ENCODE measurements at regions not wholly inside any gene's neighbourhood (a gene's known extent, or its start where the extent isn't known, plus 50 kb on each side); places are given as distances from the start of the nearest gene placed in this dataset.

DNA sequence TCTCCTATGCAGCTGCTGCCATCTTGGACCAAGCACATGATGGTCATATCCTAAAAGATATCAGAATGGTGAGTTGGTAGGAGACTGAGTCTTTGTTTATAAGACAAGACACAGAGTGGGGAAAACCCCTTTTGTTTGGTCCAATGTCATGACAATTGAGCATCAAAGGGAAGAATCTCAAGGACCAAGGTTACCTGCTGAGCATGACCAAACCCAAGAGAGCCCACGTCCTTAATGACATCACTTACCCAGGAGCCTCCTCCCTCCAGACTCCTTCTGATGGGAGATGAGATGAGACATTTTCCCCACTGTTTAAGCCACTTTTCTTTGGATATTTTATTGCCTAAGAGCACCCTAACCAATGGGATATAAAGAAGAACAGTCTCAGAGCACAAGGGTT, 478.1 kb downstream of the NPIPA7 start:
- TF ChIP-seq, protein P1, sequence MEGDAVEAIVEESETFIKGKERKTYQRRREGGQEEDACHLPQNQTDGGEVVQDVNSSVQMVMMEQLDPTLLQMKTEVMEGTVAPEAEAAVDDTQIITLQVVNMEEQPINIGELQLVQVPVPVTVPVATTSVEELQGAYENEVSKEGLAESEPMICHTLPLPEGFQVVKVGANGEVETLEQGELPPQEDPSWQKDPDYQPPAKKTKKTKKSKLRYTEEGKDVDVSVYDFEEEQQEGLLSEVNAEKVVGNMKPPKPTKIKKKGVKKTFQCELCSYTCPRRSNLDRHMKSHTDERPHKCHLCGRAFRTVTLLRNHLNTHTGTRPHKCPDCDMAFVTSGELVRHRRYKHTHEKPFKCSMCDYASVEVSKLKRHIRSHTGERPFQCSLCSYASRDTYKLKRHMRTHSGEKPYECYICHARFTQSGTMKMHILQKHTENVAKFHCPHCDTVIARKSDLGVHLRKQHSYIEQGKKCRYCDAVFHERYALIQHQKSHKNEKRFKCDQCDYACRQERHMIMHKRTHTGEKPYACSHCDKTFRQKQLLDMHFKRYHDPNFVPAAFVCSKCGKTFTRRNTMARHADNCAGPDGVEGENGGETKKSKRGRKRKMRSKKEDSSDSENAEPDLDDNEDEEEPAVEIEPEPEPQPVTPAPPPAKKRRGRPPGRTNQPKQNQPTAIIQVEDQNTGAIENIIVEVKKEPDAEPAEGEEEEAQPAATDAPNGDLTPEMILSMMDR (IDR thresholded peaks at IDR 0.05 in 4 of 5, conservative IDR thresholded peaks at IDR 0.05 in 1 of 5), result no peak
- TF ChIP-seq POLR2A (IDR thresholded peaks at IDR 0.05), result no peak

Measured in gastrocnemius medialis (tissue), 4 donors.